C4-2B (cell line): ENCODE measurements at regions not wholly inside any gene's neighbourhood (a gene's known extent, or its start where the extent isn't known, plus 50 kb on each side); places are given as distances from the start of the nearest gene placed in this dataset.

ENCODE experiments used
- H3K27ac ChIP-seq: fragments of 450-650 bp; 2 replicates; pipeline ENCODE4 v1.5.1; 2017
- ZFX ChIP-seq: fragments of 450-650 bp; IDR thresholded peaks from 2 replicates; pipeline ENCODE4 v1.6.1; 2017
- TF ChIP-seq, protein P1 (sequence below): fragments of 450-650 bp; conservative IDR thresholded peaks from 2 replicates; pipeline ENCODE4 v1.5.1; 2017; ENCODE audit warnings: mild to moderate bottlenecking

DNA sequence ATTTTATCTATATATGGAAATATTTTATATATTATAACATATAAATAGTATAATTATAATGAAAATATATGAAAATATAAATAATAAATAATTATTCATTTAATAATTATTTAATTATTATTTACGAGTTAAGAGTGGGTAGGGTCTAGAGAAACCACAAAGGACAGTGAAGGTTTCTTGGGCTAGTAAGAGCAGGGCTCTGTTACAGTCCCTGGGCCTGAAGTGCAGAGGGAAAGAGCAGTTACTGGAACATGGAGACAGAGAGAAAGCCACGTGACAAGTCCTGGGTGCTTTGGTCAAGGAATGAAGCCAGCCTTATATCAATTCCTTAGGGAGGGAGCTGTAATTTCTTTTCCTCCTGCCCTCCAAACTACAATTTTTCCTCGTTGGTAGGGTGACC is 117.2 kb upstream of the OLIG2 start:
- TF ChIP-seq ZFX: no peak
- TF ChIP-seq, protein P1, sequence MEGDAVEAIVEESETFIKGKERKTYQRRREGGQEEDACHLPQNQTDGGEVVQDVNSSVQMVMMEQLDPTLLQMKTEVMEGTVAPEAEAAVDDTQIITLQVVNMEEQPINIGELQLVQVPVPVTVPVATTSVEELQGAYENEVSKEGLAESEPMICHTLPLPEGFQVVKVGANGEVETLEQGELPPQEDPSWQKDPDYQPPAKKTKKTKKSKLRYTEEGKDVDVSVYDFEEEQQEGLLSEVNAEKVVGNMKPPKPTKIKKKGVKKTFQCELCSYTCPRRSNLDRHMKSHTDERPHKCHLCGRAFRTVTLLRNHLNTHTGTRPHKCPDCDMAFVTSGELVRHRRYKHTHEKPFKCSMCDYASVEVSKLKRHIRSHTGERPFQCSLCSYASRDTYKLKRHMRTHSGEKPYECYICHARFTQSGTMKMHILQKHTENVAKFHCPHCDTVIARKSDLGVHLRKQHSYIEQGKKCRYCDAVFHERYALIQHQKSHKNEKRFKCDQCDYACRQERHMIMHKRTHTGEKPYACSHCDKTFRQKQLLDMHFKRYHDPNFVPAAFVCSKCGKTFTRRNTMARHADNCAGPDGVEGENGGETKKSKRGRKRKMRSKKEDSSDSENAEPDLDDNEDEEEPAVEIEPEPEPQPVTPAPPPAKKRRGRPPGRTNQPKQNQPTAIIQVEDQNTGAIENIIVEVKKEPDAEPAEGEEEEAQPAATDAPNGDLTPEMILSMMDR: no peak
- H3K27ac ChIP-seq: no peak overlapping the region

DNA sequence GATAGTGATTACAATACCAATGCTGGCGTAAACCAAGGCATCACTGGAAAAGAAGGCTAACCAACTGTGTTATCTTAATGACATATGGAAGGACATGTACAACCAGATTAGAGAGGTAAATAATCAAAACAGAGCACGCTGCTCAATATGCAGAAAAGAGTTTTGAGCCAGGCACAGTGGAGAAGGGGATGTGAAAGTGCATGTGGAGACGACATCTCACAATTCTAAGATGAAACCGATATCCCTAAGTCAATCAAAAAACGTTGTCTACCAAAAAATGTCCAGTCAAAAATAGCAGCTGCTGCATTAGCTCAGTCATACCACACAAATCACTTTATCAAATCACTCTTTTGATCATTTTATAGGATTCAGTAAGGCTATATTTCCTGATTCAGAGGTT is 116.3 kb upstream of the OLIG2 start:
- no peak overlapping the region for H3K27ac ChIP-seq
- no peak for TF ChIP-seq ZFX
- TF ChIP-seq, protein P1: no peak

DNA sequence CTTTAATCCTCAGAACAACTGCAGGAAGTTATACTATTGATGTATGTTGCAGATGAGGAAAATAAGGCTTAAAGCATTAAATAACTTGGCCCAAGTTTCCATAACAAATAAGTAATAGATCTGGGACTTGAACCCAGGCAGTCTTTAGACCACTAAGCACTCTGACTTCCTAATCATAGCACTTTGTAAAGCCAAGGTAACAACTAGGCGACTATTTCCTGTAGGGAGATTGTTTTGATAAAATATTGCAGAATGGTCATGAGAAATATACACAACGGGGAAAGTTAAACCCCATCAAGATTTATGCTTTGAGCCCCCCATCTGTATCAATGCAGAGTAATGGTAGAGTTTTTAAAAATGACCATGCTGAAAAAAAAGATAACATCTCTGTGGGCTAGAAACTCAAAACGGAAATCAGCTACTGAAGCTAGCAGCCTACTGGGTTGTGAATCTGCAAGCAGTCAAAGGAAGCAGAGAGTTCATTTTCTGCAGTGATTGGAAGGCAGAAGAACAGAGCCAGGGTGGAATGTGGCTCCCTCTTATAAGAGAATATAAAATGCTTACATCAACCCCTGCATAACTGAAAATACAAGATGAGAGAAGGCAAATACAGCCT is 111.2 kb upstream of the OLIG2 start:
- no peak overlapping the region for H3K27ac ChIP-seq
- TF ChIP-seq, protein P1: no peak
- no peak for TF ChIP-seq ZFX

DNA sequence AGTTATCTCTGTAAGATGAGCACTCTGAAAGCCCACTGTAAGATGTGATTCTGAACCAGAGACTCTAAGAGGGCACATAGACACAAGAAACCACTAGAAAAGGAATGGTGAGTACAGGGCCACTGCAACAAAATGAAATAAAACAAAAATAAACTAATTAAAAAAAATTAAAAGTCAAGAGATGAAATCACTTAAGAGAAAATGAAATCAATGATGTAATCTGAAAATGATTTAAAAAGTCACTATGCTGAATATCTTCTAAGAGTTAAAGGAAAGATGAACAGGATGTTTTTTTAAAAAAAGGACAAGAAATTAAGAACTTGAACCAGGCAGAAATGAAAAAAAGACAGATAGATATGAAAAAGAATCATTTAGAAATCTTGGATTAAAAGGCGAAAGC is 110.6 kb upstream of the OLIG2 start:
- no peak overlapping the region for H3K27ac ChIP-seq
- TF ChIP-seq, protein P1: no peak
- no peak for TF ChIP-seq ZFX

DNA sequence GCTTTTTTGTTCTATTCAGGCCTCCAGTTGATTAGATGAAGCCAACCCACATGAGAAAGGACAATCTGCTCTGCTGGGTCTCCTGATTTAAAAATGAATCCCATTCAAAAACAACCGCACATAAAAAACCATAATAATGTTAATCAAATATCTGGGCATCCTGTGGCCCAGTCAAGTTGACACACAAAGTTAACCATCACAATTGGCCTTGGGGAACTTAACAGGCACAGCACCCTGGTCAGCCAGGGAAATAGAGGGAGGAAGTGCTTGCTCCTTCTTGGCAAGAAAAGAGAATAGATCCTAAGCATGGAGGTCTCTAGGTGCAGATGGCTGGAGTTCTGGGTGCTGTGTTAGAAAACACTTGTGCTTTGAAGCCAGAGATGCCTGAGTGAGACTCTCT is 109.6 kb upstream of the OLIG2 start:
- TF ChIP-seq, protein P1: no peak
- TF ChIP-seq ZFX: no peak
- no peak overlapping the region for H3K27ac ChIP-seq

DNA sequence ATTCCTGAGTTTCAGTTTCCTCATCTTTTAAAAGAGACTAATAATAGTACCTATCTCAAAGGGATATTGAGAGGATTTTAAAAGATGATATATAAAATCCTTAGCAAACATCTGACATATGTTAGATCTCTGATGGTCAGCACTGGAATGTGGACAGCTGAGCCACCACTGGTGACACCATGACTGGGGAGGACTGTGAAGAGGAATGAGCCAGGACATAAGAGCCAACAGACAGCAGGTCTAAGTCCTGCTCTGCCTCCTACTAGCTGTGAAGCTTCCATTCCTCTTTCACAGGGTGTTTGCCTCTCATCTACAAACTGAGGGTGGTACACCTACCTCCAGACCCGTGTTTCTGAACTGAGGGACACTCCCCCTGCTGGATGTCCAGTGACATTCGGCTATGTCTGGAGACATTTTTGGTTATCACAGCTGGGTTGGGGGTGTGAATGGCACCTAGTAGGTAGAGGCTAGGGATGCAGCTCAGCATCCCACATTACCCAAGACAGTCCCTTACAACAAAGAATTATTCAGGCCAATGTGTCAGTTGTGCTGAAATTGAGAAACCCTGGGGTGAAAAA is 109.1 kb upstream of the OLIG2 start:
- H3K27ac ChIP-seq: no peak overlapping the region
- TF ChIP-seq, protein P1: peak; percentile 27
- TF ChIP-seq ZFX: no peak

DNA sequence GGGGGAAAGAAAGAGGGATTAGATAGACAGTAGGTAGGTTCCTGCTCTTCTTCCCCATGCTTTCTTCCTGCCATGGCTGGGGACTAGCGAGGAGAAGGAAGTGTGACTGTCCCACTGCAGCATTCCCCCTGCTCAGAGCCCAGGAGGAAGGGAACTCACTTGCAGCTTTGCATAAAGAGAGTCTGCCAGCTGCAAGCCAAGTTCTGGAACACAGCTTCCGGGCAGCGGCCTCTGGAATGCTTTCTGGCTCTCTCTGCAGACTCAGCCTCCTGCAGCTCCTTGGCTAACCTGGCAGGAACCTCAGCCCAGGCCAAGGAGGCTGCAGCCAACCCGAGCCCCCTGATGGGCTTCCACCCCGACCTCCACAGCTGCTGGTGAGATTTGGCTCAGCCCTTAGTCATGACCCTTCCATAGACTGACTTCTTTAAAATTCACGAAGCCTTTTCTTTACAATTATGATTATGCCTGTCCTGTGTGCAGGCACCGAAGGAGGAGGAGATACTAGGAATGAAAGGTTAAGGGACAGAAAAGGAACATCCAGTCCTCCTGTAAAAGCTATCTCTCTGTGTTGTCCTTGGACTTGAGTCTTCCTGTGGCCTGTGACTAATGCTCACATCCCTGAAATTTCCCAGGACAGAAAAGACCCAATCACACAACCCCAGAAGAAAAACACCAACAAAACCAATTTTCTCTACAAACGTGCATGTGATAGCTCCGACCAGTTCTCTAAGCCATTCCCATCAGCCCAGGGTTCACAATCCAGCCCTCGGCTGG is 108.2 kb upstream of the OLIG2 start:
- no peak overlapping the region for H3K27ac ChIP-seq
- TF ChIP-seq, protein P1: no peak
- no peak for TF ChIP-seq ZFX
